K562 (cell line): ENCODE measurements at regions not wholly inside any gene's neighbourhood (a gene's known extent, or its start where the extent isn't known, plus 50 kb on each side); places are given as distances from the start of the nearest gene placed in this dataset.
"Not testable (repeated sequence)": the region's sequence is repeated elsewhere in the genome, so short reads cannot be mapped to it uniquely, and the experiment has no call there.

Experiments
- CTBP1 ChIP-seq: fragments of 450-650 bp; IDR thresholded peaks from 2 replicates; pipeline ENCODE4 v1.6.1; 2016; ENCODE audit warnings: borderline replicate concordance
- EP300 ChIP-seq: IDR thresholded peaks from 2 replicates; pipeline ENCODE4 v1.6.1; 2012; ENCODE audit warnings: low read length, improper control_type of control experiment
- NFYB ChIP-seq: IDR thresholded peaks from 2 replicates; pipeline ENCODE4 v1.6.1; 2011; ENCODE audit warnings: mild to moderate bottlenecking, moderate library complexity; ENCODE audit not compliant: insufficient read length; ENCODE audit errors: extremely low read depth
- RFX5 ChIP-seq: IDR thresholded peaks from 2 replicates; pipeline ENCODE4 v1.6.1; 2011; ENCODE audit warnings: low read depth, mild to moderate bottlenecking, improper control_type of control experiment, low read length
- SETDB1 ChIP-seq: IDR thresholded peaks from one replicate; pipeline ENCODE4 v1.6.1; 2012; ENCODE audit warnings: low read length, control low read depth, inconsistent platforms
- SMARCA4 ChIP-seq: fragments of 450-650 bp; IDR thresholded peaks from 2 replicates; pipeline ENCODE4 v1.6.1; 2016
- ZNF175 ChIP-seq: fragments of 200-800 bp; sonication (Bioruptor generic); IDR thresholded peaks from 2 replicates; pipeline ENCODE4 v1.6.1; 2016; ENCODE audit warnings: low read depth, mild to moderate bottlenecking, missing genetic modification characterization, missing compliant biosample characterization
- ZNF583 ChIP-seq: fragments of 250-450 bp; sonication (Bioruptor Pico); IDR thresholded peaks from 2 replicates; pipeline ENCODE4 v1.4.0; 2020
- TF ChIP-seq, protein P1 (sequence below), 3 experiments: IDR thresholded peaks in 2 of 3; conservative IDR thresholded peaks in 1 of 3; 2 replicates each; pipeline ENCODE4 v1.5.1; 2011 to 2012; ENCODE audit warnings: low read length in 3 of 3, mild to moderate bottlenecking in 3 of 3, control low read depth in 2 of 3, improper control_type of control experiment in 1 of 3, inconsistent platforms in 1 of 3, low read depth in 1 of 3, mixed read lengths in 1 of 3, moderate library complexity in 1 of 3; ENCODE audit not compliant: insufficient read depth in 2 of 3
- TF ChIP-seq, protein P2 (sequence below): fragments of 450-650 bp; formaldehyde crosslinking; IDR thresholded peaks from 2 replicates; pipeline ENCODE4 v1.4.0; 2020; ENCODE audit warnings: mild to moderate bottlenecking, moderate library complexity

DNA sequence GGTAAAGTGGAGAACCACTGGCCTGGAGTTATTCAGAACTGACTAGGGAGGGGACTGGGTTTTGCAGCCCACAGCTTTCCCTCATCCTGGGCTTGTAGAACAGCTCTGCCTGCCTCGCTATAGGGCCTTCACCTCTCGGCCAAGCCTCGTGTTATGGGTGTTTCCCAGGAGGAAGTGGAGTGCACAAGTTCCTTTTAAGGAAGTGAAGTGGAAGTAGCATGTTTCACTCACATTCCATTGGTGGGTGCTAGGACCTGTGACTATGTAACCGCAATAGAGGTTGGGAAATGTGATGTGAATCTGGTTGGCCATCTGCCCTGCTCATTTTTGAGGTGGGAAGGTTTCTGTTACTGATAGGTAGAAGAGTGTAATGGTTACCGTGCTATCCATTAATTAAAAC lies 69.0 kb downstream of the CRYBB2 start:
- TF ChIP-seq CTBP1; ZNF175; RFX5; SMARCA4; SETDB1; EP300; NFYB; ZNF583 (CRISPR knock-in tag): not testable (repeated sequence)
- TF ChIP-seq, protein P1, sequence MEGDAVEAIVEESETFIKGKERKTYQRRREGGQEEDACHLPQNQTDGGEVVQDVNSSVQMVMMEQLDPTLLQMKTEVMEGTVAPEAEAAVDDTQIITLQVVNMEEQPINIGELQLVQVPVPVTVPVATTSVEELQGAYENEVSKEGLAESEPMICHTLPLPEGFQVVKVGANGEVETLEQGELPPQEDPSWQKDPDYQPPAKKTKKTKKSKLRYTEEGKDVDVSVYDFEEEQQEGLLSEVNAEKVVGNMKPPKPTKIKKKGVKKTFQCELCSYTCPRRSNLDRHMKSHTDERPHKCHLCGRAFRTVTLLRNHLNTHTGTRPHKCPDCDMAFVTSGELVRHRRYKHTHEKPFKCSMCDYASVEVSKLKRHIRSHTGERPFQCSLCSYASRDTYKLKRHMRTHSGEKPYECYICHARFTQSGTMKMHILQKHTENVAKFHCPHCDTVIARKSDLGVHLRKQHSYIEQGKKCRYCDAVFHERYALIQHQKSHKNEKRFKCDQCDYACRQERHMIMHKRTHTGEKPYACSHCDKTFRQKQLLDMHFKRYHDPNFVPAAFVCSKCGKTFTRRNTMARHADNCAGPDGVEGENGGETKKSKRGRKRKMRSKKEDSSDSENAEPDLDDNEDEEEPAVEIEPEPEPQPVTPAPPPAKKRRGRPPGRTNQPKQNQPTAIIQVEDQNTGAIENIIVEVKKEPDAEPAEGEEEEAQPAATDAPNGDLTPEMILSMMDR (IDR thresholded peaks at IDR 0.05 in 2 of 3, conservative IDR thresholded peaks at IDR 0.05 in 1 of 3; ENCODE audit: insufficient read depth in 2 of 3, low read depth in 1 of 3, low read length in 3 of 3), result not testable (repeated sequence)
- TF ChIP-seq, protein P2, sequence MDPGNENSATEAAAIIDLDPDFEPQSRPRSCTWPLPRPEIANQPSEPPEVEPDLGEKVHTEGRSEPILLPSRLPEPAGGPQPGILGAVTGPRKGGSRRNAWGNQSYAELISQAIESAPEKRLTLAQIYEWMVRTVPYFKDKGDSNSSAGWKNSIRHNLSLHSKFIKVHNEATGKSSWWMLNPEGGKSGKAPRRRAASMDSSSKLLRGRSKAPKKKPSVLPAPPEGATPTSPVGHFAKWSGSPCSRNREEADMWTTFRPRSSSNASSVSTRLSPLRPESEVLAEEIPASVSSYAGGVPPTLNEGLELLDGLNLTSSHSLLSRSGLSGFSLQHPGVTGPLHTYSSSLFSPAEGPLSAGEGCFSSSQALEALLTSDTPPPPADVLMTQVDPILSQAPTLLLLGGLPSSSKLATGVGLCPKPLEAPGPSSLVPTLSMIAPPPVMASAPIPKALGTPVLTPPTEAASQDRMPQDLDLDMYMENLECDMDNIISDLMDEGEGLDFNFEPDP, result not testable (repeated sequence)
